ENCODE measurements at regions not wholly inside any gene's neighbourhood (a gene's known extent, or its start where the extent isn't known, plus 50 kb on each side); places are given as distances from the start of the nearest gene placed in this dataset.

DNA sequence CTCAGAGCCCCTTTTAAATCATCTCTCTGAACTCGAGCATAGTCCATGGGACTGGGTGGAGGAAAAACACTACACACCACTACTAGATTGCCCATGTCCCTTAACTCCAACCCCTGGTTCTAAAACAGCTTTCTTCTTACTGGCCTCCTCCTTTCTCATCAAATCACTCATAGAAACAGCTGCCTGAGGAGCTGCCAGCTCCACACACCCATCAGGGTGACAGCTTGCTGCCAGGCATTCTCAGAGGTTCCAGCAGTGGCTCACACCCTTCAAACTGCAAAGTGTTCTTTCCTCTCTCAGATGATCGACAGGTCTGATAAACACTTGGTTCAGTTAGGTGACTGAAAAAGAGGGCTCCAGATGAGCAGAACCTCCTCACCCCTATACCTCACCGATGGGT is 543.0 kb upstream of the PLXNA2 start:
- TF ChIP-seq, protein P1, sequence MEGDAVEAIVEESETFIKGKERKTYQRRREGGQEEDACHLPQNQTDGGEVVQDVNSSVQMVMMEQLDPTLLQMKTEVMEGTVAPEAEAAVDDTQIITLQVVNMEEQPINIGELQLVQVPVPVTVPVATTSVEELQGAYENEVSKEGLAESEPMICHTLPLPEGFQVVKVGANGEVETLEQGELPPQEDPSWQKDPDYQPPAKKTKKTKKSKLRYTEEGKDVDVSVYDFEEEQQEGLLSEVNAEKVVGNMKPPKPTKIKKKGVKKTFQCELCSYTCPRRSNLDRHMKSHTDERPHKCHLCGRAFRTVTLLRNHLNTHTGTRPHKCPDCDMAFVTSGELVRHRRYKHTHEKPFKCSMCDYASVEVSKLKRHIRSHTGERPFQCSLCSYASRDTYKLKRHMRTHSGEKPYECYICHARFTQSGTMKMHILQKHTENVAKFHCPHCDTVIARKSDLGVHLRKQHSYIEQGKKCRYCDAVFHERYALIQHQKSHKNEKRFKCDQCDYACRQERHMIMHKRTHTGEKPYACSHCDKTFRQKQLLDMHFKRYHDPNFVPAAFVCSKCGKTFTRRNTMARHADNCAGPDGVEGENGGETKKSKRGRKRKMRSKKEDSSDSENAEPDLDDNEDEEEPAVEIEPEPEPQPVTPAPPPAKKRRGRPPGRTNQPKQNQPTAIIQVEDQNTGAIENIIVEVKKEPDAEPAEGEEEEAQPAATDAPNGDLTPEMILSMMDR (IDR thresholded peaks at IDR 0.05) = no peak
- Histone ChIP-seq H3K36me3 (no peaks in the 10 kb centered on the region), H3K27ac (no peak overlapping the region), H3K4me1 (ENCODE audit: control insufficient read depth in 1 of 2, low read depth in 2 of 2) (no peaks in the 10 kb centered on the region), H3K27me3 (replicated peaks; ENCODE audit: insufficient read depth) (no peaks in the 10 kb centered on the region), H3K4me3 (no peak overlapping the region), H3K9me3 (no peaks in the 10 kb centered on the region)
- ATAC-seq (ENCODE audit: insufficient number of reproducible peaks, low FRiP score, low read depth) = no peak
- DNase-seq (ENCODE audit: low spot score) = no peak

DNA sequence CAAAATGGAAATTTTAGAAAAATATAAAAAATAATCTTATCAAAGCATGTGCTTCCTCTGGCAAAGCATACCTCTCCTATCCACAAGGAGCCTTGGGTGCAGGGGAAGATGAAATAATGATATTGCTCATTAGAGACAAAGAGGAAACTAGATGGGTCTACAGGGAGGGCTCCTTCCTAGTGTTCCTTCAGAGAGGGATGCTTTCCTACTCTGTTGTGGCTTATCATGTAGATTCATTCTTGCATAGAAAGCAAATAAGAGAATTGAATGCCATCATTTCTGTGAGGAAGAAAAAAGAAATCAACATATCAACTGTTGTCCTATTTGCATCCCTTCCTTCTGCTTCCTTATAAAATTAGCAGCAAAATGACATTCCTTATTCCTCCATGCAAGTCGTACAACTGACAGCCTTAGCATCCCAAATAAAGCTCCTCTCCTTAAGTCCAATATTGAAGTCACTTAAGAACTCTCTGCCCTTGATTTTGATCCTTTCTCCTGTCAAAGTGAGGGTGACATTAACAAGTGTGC is 543.9 kb upstream of the PLXNA2 start:
- TF ChIP-seq, protein P1 (IDR thresholded peaks at IDR 0.05) = no peak
- no peak overlapping the region for H3K27ac ChIP-seq
- no peaks in the 10 kb centered on the region for H3K4me1 ChIP-seq (ENCODE audit: control insufficient read depth in 1 of 2, low read depth in 2 of 2)
- DNase-seq (ENCODE audit: low spot score) (no peak), ATAC-seq (ENCODE audit: insufficient number of reproducible peaks, low FRiP score, low read depth) (no peak)
- no peaks in the 10 kb centered on the region for H3K9me3 ChIP-seq
- no peaks in the 10 kb centered on the region for H3K36me3 ChIP-seq
- no peaks in the 10 kb centered on the region for H3K27me3 ChIP-seq (replicated peaks; ENCODE audit: insufficient read depth)
- H3K4me3 ChIP-seq = no peak overlapping the region

DNA sequence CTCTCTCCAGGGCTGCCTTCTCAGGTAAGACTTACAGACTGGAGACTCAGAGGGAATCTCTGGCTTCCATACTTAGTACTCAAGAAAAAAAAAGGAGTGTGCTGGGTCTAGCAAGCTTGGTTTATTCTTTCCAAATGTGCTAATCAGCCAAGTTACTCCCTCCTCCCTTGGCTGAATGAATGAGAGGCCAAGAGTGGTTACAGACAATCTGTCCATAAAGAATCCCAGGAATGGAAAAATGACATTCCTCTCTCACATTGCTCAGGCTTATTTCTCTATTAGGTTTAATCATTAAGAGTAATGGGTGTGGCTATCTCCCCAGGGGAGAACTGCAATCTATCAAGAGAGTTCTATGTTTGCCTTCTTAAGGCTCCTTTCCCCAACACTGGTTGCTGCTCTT is 547.3 kb upstream of the PLXNA2 start:
- TF ChIP-seq, protein P1 (IDR thresholded peaks at IDR 0.05) = no peak

DNA sequence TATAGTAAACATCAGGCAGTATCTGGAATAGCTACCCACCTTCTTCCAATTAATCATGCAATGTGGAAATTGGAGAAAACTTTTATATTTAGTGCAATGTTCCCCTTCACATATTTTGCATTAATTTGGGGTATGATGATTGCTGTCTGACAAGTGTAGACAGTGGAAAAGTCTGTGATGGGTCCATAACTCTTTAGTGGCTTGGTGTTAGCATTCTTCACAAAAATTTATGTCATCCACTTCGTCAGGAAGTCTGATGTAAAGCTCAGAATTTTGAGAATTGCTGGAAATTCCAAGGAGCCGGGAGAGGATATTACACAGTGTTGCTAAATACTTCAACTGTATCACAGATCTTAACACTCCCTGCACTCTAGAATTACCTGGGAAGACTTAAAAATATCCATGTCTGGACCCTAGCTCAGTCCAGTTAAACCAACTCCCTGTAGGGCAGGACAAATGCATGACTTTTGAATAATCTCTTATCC is 549.7 kb upstream of the PLXNA2 start:
- no peaks in the 10 kb centered on the region for H3K36me3 ChIP-seq
- H3K4me1 ChIP-seq (ENCODE audit: control insufficient read depth in 1 of 2, low read depth in 2 of 2) = no peaks in the 10 kb centered on the region
- no peaks in the 10 kb centered on the region for H3K9me3 ChIP-seq
- no peak overlapping the region for H3K4me3 ChIP-seq
- H3K27ac ChIP-seq = no peak overlapping the region
- no peak for ATAC-seq (ENCODE audit: insufficient number of reproducible peaks, low FRiP score, low read depth)
- DNase-seq (ENCODE audit: low spot score) = no peak
- no peaks in the 10 kb centered on the region for H3K27me3 ChIP-seq (replicated peaks; ENCODE audit: insufficient read depth)
- TF ChIP-seq, protein P1 (IDR thresholded peaks at IDR 0.05) = no peak

More for the DNA sequence above, 547.3 kb upstream of the PLXNA2 start:
- ATAC-seq (ENCODE audit: insufficient number of reproducible peaks, low FRiP score, low read depth) = no peak
- Histone ChIP-seq H3K4me3 (no peak overlapping the region), H3K9me3 (no peaks in the 10 kb centered on the region), H3K27ac (no peak overlapping the region), H3K4me1 (ENCODE audit: control insufficient read depth in 1 of 2, low read depth in 2 of 2) (no peaks in the 10 kb centered on the region), H3K27me3 (replicated peaks; ENCODE audit: insufficient read depth) (no peaks in the 10 kb centered on the region), H3K36me3 (no peaks in the 10 kb centered on the region)
- no peak for DNase-seq (ENCODE audit: low spot score)

DNA sequence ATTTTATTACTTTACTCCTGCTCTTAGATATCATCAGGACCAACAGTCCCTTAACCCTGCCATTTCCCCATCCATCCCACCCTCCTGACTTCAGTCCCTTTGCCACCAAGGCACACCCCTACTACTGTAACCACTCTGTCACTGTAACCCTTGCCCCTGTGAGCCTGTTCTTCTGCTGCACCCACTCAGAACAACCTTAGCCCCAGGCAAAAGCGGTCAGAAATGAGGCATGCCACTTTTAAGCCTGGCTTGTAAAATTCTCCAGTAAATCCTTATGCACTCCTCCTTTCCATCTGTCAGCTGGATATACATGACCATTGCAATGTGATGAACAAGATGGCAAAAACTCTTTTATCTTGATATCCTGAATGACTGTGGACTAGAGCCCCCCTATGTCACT is 555.0 kb upstream of the PLXNA2 start:
- H3K27ac ChIP-seq = no peak overlapping the region
- H3K4me1 ChIP-seq (ENCODE audit: control insufficient read depth in 1 of 2, low read depth in 2 of 2) = no peaks in the 10 kb centered on the region
- DNase-seq (ENCODE audit: low spot score) (no peak), ATAC-seq (ENCODE audit: insufficient number of reproducible peaks, low FRiP score, low read depth) (no peak)
- H3K27me3 ChIP-seq (replicated peaks; ENCODE audit: insufficient read depth) = no peaks in the 10 kb centered on the region
- H3K9me3 ChIP-seq = no peaks in the 10 kb centered on the region
- H3K4me3 ChIP-seq = no peak overlapping the region
- TF ChIP-seq, protein P1 (IDR thresholded peaks at IDR 0.05) = no peak
- no peaks in the 10 kb centered on the region for H3K36me3 ChIP-seq

All from thoracic aorta (tissue), 2 donors.